GM18520 (cell line): ENCODE measurements at regions not wholly inside any gene's neighbourhood (a gene's known extent, or its start where the extent isn't known, plus 50 kb on each side); places are given as distances from the start of the nearest gene placed in this dataset.
"Not testable (repeated sequence)": the region's sequence is repeated elsewhere in the genome, so short reads cannot be mapped to it uniquely, and the experiment has no call there.

Source experiments
- ATAC-seq: cut with Tn5 transposase; IDR thresholded peaks from one replicate; pipeline ENCODE4 v1.9.1; 2021; ENCODE audit not compliant: unreplicated experiment

DNA sequence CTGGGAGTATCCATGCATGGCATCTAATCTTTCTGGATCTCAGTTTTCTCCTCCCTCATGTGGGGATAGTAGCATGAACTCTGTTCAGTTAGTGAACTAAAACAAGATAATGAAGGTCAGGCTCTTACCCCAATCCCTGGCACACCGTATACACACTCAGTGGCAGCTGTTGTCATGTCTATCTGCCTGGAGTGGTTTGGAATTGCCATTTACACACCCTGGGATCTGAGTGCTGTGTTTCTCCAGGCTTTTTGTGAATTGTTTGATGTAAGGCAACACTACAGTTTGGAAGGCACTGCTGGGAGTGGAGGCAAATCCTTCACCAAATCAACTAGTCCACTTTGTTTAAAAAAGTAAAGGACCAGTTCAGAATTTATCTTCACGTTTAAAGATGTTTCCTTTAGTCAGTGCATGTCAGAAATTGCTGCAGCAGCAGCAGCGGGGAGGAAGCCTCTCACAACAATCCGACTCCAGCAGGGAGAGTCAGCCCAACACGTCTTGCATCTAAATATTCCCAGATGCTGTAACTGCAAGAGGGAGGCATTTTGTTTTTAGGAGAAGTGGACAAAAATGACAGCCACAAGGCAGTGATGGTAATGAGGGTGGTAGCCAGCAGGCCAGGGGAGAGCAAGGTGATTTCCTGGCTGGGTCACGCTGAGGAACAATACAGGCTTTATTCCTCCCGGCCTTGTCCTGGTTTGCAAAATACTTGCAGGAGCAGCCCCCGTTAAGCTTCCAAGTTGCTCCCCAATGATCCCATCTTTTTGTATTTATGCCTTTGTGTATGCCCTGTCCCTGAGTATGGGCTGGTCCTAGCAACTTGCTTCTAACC is 128.5 kb upstream of the LRIG1 start:
- no peak for ATAC-seq

DNA sequence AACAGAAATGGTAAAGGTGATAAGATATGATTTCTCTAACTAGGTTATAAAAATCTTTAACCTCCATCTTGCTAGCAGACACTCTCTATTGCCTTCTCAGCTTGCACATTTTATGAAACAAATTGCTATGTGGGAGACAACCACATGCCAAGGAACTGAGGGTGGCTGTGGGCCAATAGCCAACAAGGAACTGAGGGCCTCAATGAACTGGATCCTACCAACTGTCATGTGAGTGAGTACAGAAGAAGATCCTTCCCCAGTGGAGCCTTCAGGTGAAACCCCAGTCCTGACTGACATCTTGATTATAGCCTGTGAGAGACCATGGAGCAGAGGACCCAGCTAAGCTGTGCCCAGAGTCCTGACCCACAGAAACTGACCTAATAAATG is 129.2 kb upstream of the LRIG1 start:
- no peak for ATAC-seq

DNA sequence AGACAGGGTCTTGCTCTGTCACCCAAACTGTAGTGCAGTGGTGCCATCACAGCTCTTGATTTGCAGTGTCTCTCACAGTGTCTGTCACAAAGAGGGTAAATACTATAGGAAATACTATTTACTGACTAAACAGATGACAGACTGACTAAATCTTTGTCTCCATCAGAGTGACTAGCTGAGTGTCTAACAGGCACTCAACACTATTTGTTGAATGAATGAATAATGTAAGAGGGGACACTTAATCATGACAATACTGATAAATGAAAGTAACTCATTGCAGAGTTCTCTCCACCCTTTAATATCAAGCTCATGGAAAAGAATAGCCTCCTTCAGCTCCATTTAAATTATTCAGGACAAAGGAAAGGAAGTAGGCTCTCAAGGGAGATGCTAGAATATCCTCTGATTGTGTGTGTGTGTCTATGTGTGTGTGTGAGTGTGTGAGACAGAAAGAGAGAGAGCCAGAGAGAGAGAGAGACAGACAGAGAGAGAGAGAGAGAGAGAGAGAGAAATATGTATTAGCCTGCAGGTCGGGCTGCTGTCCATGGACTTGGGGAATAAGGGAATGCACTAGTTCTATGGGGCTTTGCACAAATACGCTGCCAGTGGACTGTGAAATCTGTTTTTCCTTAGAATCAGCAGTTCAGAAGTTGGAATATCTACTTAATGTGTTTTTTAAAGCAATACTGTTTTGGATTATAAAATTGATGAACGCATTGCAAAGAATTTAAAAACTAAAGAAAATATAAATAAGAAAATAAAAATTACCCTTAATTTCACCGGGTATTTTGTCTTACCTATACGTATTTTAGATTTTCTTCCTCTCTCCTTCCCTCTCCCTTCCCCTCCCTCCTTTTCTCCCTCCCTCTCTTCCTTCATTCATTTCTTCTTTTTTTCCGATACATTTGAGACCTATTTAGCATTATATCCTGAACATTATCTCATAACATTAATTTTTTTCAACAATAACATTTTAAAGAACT is 132.9 kb upstream of the LRIG1 start:
- no peak for ATAC-seq

DNA sequence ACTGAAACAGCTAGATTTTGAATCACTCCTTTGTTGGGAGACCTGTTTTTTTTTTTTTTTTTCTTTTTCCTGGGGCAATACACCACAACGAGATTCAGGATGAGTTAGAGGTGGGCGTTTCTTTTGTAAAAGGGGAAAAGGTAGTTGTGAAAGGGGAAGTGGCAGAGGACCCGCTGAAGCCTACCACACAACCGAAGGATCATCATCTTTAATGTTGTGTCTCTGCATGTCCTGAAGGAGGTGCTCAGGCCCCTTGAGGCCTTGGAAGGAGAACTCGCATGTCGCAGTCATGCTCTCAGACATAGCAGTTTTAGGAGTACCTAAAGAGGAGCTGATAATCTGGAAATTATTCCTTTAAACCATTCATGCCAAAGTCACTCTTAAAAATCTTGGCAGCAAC is 137.9 kb upstream of the LRIG1 start:
- no peak for ATAC-seq

DNA sequence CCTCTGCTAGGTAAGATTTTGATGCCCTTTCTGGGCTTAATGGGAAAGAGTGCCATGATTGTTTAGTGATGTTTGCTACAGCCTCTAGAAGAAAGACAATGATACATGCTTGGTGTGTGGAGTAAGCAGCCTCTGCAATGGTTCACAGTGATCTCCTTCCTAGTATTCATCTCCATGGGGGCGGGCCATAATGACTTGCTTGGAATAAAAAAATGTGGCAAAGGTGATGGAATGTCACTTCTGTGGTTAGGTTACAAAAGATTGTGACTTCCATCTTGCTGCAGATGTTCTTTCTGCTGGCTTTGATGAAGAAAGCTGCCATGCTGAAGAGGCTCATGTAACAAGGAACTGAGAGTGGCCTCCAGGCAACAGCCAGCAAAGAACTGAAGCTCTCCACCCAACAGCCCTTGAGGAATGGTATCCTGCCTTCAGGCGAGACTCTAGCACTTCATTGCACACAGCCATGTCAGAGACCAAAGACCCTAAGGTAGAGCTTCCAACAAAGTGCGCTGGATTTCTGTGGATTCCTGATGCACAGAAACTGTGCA is 139.1 kb upstream of the LRIG1 start:
- no peak for ATAC-seq

DNA sequence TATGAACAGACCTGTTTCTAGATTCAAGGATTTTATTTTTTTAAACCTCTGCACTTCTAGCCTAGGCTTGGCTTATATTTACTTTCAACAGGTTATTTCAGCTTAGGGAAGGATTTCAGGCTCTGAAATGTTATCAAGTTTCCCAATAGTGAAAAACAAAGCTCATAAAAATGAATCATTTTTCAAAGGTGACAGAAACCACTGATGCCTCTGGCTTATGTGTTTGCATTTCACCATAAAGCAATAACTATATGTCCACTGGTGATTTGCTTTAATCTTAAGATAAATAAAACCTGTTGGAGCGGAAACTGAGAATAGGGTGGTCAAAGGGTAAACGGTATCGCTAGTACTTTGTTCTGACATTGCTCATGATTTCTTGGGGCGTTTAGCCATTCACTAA is 141.2 kb upstream of the LRIG1 start:
- no peak for ATAC-seq

DNA sequence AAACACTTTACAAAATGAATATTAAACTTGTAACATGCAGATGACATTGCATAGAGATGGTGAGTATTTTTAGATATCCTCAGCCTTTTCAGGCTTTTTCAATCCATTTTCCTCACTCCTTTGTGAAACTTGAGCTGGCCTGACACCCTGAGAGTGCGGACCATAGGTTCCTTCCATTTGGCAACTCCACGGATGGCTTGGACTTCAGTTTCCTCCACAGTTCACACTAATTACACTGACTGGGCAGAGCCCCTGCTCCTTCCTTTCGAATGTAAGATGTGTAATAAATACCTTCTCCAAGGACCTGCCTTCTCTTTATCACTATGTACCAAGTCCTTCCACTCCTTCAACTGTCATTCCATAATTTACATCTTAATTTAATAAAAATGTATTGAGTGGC is 141.7 kb upstream of the LRIG1 start:
- ATAC-seq, result no peak

DNA sequence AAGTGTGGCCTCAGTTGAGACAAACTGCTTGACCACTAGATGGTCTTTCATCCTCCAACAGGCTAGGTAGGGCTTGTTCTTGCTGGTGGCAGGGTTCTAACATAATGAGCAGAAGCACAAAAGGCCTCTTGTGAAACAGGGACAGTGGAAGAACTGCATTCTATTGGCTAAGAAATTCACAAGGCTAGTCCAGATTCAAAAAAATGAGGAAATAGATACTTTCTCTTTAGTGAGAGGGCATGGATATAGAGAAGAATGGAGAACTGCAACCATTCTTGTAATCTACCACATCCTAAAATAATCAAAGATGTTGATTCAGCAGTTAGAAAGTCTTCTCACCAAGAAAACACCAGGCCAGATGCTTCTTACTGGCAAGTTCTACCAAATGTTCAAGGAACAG is 143.7 kb upstream of the LRIG1 start:
- ATAC-seq, result no peak

DNA sequence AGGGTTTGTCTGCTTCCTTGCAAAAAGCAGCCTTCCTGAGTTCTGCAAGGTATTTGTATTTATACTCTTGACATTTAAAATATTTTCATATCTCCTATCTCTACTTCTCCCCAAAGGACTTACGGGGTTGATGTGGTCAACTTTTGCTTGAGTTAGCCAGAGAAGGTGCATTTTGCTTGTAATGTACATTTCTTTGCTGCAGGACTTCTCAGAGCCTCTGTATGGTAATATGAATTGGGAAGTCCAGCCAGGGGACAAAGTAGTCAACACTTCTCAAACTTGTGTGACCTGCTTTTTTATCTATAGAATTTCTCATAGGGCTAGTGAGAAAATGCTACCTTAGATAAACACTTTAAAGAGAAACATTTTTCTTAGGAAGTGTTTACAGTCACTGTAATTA is 148.2 kb upstream of the LRIG1 start:
- ATAC-seq, result no peak

DNA sequence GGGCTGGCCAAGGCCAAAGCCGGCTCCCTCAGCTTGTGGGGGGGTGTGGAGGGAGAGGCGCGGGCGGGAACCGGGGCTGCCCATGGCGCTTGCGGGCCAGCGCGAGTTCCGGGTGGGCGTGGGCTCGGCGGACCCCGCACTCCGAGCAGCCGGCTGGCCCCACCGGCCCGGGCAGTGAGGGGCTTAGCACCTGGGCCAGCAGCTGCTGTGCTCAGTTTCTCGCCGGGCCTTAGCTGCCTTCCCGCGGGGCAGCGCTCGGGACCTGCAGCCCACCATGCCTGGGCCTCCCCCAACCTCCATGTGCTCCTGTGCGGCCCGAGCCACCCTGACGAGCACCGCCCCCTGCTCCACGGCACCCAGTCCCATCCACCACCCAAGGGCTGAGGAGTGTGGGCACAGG is 150.7 kb upstream of the LRIG1 start:
- not testable (repeated sequence) for ATAC-seq

DNA sequence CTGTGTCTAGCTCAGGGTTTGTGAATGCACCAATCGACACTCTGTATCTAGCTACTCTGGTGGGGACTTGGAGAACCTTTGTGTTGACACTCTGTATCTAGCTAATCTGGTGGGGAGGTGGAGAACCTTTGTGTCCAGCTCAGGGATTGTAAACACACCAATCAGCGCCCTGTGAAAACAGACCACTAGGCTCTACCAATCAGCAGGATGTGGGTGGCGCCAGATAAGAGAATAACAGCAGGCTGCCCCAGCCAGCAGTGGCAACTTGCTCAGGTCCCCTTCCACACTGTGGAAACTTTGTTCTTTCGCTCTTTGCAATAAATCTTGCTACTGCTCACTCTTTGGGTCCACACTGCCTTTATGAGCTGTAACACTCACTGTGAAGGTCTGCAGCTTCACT is 151.3 kb upstream of the LRIG1 start:
- not testable (repeated sequence) for ATAC-seq

DNA sequence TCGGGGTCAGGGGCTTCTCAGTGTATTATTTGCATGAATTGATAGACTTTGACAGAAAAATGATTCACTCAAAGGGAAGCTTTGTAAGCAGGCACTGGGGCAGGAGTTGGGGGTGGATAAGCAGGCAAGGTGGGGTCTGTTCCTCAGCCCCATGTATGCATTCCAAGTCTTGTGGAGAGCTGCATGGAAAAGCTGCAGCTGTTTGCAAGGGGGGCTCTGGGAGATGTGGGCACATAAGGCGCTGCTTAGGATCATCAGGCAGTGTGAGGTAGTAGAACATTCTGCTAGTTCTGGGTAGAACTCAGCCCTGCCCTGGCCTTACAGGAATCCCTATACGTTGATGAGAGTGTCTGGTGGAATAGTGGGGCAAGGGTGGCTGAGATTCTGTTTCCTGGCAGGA is 154.2 kb upstream of the LRIG1 start:
- ATAC-seq, result no peak

DNA sequence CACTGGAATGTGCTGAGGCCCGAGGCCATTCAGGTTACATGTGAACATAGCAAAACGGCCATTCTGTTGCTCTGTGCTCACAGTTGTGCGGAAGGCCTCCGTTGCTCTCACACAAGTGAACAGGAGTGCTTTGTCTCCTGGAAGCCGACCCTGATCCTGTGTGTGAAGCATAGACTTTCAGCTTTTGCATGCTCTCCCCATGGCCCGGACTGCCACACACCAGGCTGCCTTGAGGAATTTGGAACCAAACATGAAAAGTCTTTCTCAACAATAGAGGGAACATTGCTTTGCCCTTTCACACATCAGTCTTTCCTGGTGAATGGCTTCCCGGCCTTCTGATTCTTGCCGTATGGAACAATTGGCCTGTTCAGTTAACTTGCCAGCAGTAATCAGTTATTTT is 154.8 kb upstream of the LRIG1 start:
- no peak for ATAC-seq

DNA sequence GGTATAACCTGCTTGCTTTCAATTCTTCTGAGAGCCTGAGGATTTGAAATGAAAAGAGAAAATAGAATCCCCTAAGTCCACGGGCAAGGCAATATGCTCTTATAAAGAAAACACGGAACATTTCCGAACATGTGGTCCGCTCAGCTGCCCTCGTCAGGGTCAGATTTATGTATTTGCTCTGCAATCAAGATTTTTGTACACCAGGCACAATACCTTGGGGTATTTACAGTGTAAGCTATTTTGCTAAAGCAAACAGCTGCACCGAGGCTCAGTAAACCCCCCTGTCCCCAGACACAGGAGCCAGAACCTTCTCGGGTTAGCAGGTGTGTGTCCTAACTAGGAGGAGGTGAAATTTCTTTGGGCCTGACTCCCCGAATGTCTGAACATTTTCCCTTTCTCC is 155.8 kb upstream of the LRIG1 start:
- no peak for ATAC-seq

DNA sequence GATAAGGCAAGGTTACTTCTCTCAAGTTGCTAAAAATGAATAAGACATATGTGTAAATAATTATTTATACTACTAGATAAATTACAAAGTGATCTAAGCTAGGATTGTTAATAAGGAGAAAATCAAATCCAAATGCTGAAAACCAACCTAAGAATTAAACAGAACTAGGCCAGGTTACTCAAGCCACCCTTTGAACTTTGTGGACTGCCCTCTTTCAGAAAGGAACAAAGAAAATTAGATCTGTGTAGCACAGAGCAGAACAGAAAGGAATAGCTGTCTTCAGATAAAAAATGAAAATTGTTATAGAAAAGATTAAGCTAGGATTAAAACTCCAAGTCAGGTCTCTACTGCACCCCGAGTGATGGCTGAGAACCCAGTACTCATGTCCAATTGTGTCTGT is 158.2 kb upstream of the LRIG1 start:
- no peak for ATAC-seq

DNA sequence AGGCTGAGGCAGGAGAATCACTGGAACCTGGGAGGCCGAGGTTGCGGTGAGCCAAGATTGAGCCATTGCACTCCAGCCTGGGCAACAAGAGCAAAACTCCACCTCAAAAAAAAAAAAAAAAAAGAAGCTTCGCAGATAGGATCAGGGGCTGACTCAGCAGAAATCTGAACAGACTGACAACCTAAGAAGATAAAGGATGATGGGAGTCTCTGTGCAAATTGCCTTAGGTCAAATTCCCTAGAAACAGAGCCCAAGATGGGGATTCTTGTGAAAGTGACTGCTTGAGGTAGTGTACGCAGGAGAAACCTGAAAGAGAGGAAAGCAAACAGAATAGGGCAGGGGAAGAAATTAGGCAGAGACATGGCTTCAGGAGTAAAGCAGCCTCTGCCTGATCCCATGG is 160.8 kb upstream of the LRIG1 start:
- ATAC-seq, result no peak

DNA sequence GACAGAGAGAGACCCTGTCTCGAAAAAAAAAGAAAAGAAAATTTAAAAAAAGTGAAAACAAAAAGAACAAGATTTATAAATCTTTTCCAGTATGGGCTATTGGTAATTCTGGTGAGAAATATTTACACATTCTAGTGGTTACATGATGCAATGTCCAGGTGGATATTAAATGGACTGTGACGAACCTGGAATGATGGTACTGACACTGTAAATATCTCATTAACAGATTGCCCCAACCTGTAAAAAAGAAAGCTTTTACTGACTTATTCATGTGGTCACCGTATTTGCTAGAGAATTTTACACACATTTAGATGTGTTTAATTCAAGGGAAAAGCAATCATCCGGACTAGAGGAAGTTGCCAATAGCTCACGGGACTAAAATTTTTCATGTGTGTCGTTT is 162.1 kb upstream of the LRIG1 start:
- no peak for ATAC-seq

DNA sequence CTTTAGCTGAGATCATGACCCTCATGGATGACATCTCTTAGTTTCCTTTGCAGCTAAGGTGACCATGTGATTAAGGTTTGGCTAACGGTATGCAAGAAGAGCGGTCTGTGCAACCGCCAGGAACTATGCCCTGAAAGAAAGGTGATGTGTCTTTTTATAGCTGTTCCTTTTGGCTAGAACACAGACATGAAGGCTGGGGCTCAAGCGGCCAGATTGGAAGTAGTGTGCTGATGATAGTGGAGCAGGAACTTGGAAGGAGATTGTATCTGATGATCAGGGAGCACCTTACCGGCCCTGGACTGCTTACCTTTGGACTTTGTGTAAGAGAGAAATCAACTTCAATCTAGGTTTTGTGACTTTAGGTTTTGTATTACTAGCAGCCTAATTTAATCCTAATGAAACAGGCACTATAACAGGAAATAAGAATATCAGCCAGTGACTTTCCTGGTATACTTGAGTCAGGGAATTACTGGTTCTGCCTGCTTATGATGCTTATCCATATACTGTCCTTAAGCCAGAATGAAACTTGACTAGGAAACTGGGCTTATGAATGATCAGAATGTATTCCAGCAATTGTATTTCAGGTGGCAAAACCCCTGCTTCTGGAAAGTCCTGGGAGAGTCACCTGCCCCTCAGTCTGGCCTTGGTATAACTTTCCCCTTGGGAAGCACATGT is 164.3 kb upstream of the LRIG1 start:
- no peak for ATAC-seq

DNA sequence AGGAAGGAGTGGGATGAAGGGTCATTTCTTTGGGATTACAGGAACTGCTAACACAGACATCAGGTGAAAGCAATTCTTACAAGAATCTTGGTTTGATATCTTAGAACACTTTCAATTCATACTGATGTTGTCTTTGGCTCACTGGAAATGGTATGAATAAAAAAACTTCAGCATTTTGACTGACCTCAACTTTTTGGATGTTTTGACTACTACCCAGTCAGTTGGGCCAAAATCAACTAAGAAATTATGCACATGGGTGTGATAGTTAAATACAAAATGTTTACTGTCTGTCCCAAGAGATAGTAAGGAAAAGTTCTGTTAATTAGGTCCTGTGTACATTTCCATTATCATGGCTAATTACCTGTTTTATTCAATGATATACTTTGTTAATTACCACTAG is 165.5 kb upstream of the LRIG1 start:
- no peak for ATAC-seq

DNA sequence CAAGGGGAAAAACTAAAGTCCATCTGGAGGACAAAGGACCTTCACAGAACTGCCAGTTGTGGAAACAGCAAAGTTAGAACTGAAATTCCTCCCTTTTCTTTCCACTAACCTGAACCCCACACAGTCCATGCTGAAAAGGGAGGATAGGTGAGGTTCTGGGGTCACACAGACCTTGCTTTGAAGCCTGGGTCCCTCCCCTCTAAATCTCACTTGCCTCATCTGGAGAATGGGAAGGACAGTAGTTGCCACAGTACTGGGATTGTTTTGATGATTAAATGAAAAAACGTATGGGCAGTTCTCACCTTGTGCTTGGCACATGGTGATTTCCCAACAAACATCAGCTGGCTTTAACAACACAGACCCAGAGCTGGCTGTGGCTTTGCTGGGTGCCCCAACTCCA is 166.4 kb upstream of the LRIG1 start:
- ATAC-seq, result no peak

DNA sequence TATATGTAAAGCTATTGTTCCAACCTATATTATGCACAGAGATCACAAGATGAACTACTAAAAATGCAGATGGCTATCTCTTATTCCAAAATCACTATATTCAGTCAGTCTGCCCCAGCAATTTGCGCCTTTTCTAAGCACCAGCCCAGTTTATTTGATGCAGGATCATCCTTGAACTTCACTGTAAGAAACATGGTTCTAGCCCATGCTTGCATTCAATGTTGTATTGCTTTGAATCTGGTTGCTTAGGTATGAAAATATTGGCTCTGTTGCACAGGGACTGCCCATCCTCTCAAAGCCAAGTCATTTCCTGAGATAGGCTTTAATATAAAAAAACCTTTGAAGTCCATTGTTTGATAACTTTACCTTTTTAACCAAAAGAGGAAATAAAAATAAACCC is 170.5 kb upstream of the LRIG1 start:
- no peak for ATAC-seq
